ENCODE measurements at regions not wholly inside any gene's neighbourhood (a gene's known extent, or its start where the extent isn't known, plus 50 kb on each side); places are given as distances from the start of the nearest gene placed in this dataset.

- no peak overlapping the region for H3K4me3 ChIP-seq (ENCODE audit: low read depth, low read length)
- TF ChIP-seq CTCF (IDR thresholded peaks at IDR 0.05; ENCODE audit: control insufficient read depth, extremely low read depth, insufficient read depth): no peak
- DNase-seq (ENCODE audit: low read depth): no peak
Measured at GRCh38 chr9:21561502-21561901, 79.4 kb upstream of the IFNE start.

GRCh38 chr9:21564175-21564574 lies 82.1 kb upstream of the IFNE start:
- H3K4me3 ChIP-seq (ENCODE audit: low read depth, low read length): no peak overlapping the region
- no peak for TF ChIP-seq CTCF (IDR thresholded peaks at IDR 0.05; ENCODE audit: control insufficient read depth, extremely low read depth, insufficient read depth)

GRCh38 chr9:21565155-21565554 lies 83.0 kb upstream of the IFNE start:
- TF ChIP-seq CTCF (IDR thresholded peaks at IDR 0.05; ENCODE audit: control insufficient read depth, extremely low read depth, insufficient read depth): no peak
- H3K4me3 ChIP-seq (ENCODE audit: low read depth, low read length): no peak overlapping the region
- DNase-seq (ENCODE audit: low read depth): no peak

More at GRCh38 chr9:21564175-21564574, 82.1 kb upstream of the IFNE start:
- DNase-seq (ENCODE audit: low read depth): no peak

- no peak overlapping the region for H3K4me3 ChIP-seq (ENCODE audit: low read depth, low read length)
- DNase-seq (ENCODE audit: low read depth): no peak
- no peak for TF ChIP-seq CTCF (IDR thresholded peaks at IDR 0.05; ENCODE audit: control insufficient read depth, extremely low read depth, insufficient read depth)
Measured at GRCh38 chr9:21567926-21568325, 85.8 kb upstream of the IFNE start.

GRCh38 chr9:21568484-21568883 lies 86.4 kb upstream of the IFNE start:
- peak; percentile 32 for DNase-seq (ENCODE audit: low read depth)
- H3K4me3 ChIP-seq (ENCODE audit: low read depth, low read length): no peak overlapping the region
- TF ChIP-seq CTCF (IDR thresholded peaks at IDR 0.05; ENCODE audit: control insufficient read depth, extremely low read depth, insufficient read depth): no peak

- no peak for DNase-seq (ENCODE audit: low read depth)
- TF ChIP-seq CTCF (IDR thresholded peaks at IDR 0.05; ENCODE audit: control insufficient read depth, extremely low read depth, insufficient read depth): no peak
- H3K4me3 ChIP-seq (ENCODE audit: low read depth, low read length): no peak overlapping the region
Measured at GRCh38 chr9:21569721-21570120, 87.6 kb upstream of the IFNE start.

- TF ChIP-seq CTCF (IDR thresholded peaks at IDR 0.05; ENCODE audit: control insufficient read depth, extremely low read depth, insufficient read depth): no peak
- DNase-seq (ENCODE audit: low read depth): no peak
- H3K4me3 ChIP-seq (ENCODE audit: low read depth, low read length): no peak overlapping the region
Measured at GRCh38 chr9:21570643-21571275, 88.6 kb upstream of the IFNE start.

All from LNCaP clone FGC (cell line).